ENCODE measurements at regions not wholly inside any gene's neighbourhood (a gene's known extent, or its start where the extent isn't known, plus 50 kb on each side); places are given as distances from the start of the nearest gene placed in this dataset.

DNA sequence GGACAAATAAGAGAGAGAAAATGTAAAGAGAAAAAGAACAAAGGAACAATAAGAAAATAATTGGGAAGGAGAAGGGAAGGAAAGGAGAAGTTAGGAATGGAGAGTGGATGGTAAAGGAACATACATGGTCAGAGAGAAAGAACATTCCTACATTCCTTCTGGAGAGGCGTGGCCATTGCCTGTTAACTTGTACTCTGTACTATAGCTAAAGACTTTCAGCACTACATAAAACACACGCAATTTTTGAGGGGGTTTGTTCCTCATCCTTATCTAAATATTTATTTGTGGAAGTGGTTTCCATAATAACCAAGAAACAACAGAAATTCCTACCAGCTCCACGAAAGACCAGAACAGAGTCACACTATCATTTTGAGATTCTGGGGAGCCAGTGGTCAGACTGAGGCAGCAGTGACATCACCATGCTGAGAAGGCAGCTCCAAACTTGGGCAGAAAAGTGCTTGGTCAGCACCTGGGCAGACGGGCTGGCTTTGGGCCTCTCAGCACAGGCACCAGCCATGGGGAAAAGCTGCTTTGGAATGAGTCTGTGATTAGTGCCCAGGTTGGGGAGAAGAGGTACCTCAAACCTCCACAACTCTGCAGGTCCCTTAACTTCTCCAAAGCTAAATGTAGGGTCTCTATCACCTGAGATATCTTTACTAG, 125.9 kb upstream of the NTF3 start:
- dilution Hi-C loops (cut with MboI; ENCODE audit: extremely low pct_ligation_motif_present, low sequenced_read_pairs): no loop called here

GRCh38 chr12:5307065-5307464, 124.8 kb upstream of the NTF3 start:
- no peak overlapping the region for H3K9ac ChIP-seq (replicated peaks; ENCODE audit: extremely low read depth, insufficient read depth, low read length)
- no peak overlapping the region for H3K4me3 ChIP-seq (replicated peaks in 1 of 3; ENCODE audit: insufficient read depth in 1 of 3, low read depth in 1 of 3, low read length in 3 of 3)
- no peak overlapping the region for H3K27ac ChIP-seq (ENCODE audit: insufficient read depth, low read depth, low read length)
- intact Hi-C loops (cut with micrococcal nuclease): no loop called here
- no peak overlapping the region for H3K4me2 ChIP-seq (ENCODE audit: insufficient read depth, low read length)
- no peaks in the 10 kb centered on the region for H3K79me2 ChIP-seq (ENCODE audit: control insufficient read depth, insufficient read depth, low read length)
- no peak for DNase-seq (ENCODE audit: low read depth, low spot score)
- no peak for FAIRE-seq
- H3K36me3 ChIP-seq (ENCODE audit: control insufficient read depth in 2 of 2, extremely low read depth in 1 of 2, insufficient read depth in 2 of 2, low read length in 2 of 2): no peaks in the 10 kb centered on the region
- no TSS peak for BruUV-seq (replicated peaks)
- ChIA-PET POLR2A (no interaction called here), CTCF (no interaction called here)
- H3K9me1 ChIP-seq (replicated peaks; ENCODE audit: control insufficient read depth, extremely low read depth, insufficient read depth, low read length): no peaks in the 10 kb centered on the region
- H3K9me3 ChIP-seq (replicated peaks; ENCODE audit: control insufficient read depth, insufficient read depth, low read length): no peaks in the 10 kb centered on the region
- no peak overlapping the region for H2AFZ ChIP-seq (ENCODE audit: low read depth, low read length)
- H3K4me1 ChIP-seq (ENCODE audit: control insufficient read depth, extremely low read depth, insufficient read depth, low read length): no peaks in the 10 kb centered on the region
- TF ChIP-seq JUN (IDR thresholded peaks at IDR 0.05; ENCODE audit: borderline replicate concordance, insufficient read depth, insufficient read length, low read depth): no peak
- TF ChIP-seq MYC (IDR thresholded peaks at IDR 0.05; ENCODE audit: low read depth, low read length): no peak
- no peak for TF ChIP-seq GATA2 (IDR thresholded peaks at IDR 0.05; ENCODE audit: insufficient read depth, insufficient read length, low read depth, low read length)
- TF ChIP-seq FOS (IDR thresholded peaks at IDR 0.05; ENCODE audit: borderline replicate concordance, insufficient read depth, low read length): no peak
- TF ChIP-seq, protein P1, sequence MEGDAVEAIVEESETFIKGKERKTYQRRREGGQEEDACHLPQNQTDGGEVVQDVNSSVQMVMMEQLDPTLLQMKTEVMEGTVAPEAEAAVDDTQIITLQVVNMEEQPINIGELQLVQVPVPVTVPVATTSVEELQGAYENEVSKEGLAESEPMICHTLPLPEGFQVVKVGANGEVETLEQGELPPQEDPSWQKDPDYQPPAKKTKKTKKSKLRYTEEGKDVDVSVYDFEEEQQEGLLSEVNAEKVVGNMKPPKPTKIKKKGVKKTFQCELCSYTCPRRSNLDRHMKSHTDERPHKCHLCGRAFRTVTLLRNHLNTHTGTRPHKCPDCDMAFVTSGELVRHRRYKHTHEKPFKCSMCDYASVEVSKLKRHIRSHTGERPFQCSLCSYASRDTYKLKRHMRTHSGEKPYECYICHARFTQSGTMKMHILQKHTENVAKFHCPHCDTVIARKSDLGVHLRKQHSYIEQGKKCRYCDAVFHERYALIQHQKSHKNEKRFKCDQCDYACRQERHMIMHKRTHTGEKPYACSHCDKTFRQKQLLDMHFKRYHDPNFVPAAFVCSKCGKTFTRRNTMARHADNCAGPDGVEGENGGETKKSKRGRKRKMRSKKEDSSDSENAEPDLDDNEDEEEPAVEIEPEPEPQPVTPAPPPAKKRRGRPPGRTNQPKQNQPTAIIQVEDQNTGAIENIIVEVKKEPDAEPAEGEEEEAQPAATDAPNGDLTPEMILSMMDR (IDR thresholded peaks at IDR 0.05; ENCODE audit: extremely low read depth in 1 of 2, insufficient read depth in 1 of 2, low read depth in 1 of 2, low read length in 2 of 2): no peak
- TF ChIP-seq POLR2A (IDR thresholded peaks at IDR 0.05; ENCODE audit: low read depth, low read length): no peak
- TF ChIP-seq, protein P2, sequence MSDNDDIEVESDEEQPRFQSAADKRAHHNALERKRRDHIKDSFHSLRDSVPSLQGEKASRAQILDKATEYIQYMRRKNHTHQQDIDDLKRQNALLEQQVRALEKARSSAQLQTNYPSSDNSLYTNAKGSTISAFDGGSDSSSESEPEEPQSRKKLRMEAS (IDR thresholded peaks at IDR 0.05; ENCODE audit: insufficient read depth, insufficient read length): no peak
- TF ChIP-seq EZH2 (IDR thresholded peaks at IDR 0.05; ENCODE audit: borderline replicate concordance, low read depth, low read length, severe bottlenecking): no peak
- TF ChIP-seq POLR2AphosphoS5 (IDR thresholded peaks at IDR 0.05; ENCODE audit: insufficient read depth, low read depth, low read length): no peak
- H3K27me3 ChIP-seq (ENCODE audit: control insufficient read depth in 2 of 2, insufficient read depth in 2 of 2, low read length in 2 of 2): no peaks in the 10 kb centered on the region
- dilution Hi-C loops (cut with MboI; ENCODE audit: extremely low pct_ligation_motif_present, low sequenced_read_pairs): no loop called here
- no peaks in the 10 kb centered on the region for H4K20me1 ChIP-seq (replicated peaks; ENCODE audit: control insufficient read depth, extremely low read depth, insufficient read depth, low read length)

More for the DNA sequence above, 125.9 kb upstream of the NTF3 start:
- no peak overlapping the region for H3K4me2 ChIP-seq (ENCODE audit: insufficient read depth, low read length)
- H3K27ac ChIP-seq (ENCODE audit: insufficient read depth, low read depth, low read length): no peak overlapping the region
- no peaks in the 10 kb centered on the region for H3K9me3 ChIP-seq (replicated peaks; ENCODE audit: control insufficient read depth, insufficient read depth, low read length)
- DNase-seq (ENCODE audit: low read depth, low spot score) (no peak), FAIRE-seq (no peak)
- H2AFZ ChIP-seq (ENCODE audit: low read depth, low read length): no peak overlapping the region
- intact Hi-C loops (cut with micrococcal nuclease): no loop called here
- no peak overlapping the region for H3K9ac ChIP-seq (replicated peaks; ENCODE audit: extremely low read depth, insufficient read depth, low read length)
- ChIA-PET CTCF (no interaction called here), POLR2A (no interaction called here)
- H3K79me2 ChIP-seq (ENCODE audit: control insufficient read depth, insufficient read depth, low read length): no peaks in the 10 kb centered on the region
- no TSS peak for BruUV-seq (replicated peaks)
- no peaks in the 10 kb centered on the region for H3K27me3 ChIP-seq (ENCODE audit: control insufficient read depth in 2 of 2, insufficient read depth in 2 of 2, low read length in 2 of 2)
- TF ChIP-seq FOS (IDR thresholded peaks at IDR 0.05; ENCODE audit: borderline replicate concordance, insufficient read depth, low read length): no peak
- TF ChIP-seq MYC (IDR thresholded peaks at IDR 0.05; ENCODE audit: low read depth, low read length): no peak
- no peak for TF ChIP-seq GATA2 (IDR thresholded peaks at IDR 0.05; ENCODE audit: insufficient read depth, insufficient read length, low read depth, low read length)
- TF ChIP-seq, protein P2 (IDR thresholded peaks at IDR 0.05; ENCODE audit: insufficient read depth, insufficient read length): no peak
- no peaks in the 10 kb centered on the region for H3K4me1 ChIP-seq (ENCODE audit: control insufficient read depth, extremely low read depth, insufficient read depth, low read length)
- no peaks in the 10 kb centered on the region for H3K36me3 ChIP-seq (ENCODE audit: control insufficient read depth in 2 of 2, extremely low read depth in 1 of 2, insufficient read depth in 2 of 2, low read length in 2 of 2)
- no peaks in the 10 kb centered on the region for H4K20me1 ChIP-seq (replicated peaks; ENCODE audit: control insufficient read depth, extremely low read depth, insufficient read depth, low read length)
- H3K9me1 ChIP-seq (replicated peaks; ENCODE audit: control insufficient read depth, extremely low read depth, insufficient read depth, low read length): no peaks in the 10 kb centered on the region
- no peak overlapping the region for H3K4me3 ChIP-seq (replicated peaks in 1 of 3; ENCODE audit: insufficient read depth in 1 of 3, low read depth in 1 of 3, low read length in 3 of 3)

Data from endothelial cell of umbilical vein (primary cell).